GM10248 (cell line): ENCODE measurements at regions not wholly inside any gene's neighbourhood (a gene's known extent, or its start where the extent isn't known, plus 50 kb on each side); places are given as distances from the start of the nearest gene placed in this dataset.

Source experiments
- CTCF ChIA-PET: fragments of 300-600 bp; sonication (Branson Sonifier 250); formaldehyde crosslinking; extraction: SDS; loops from one replicate; lab custom pipeline; 2021; ENCODE audit warnings: antibody characterized with exemption; lab: Yijun Ruan, JAX
- POLR2A ChIA-PET: fragments of 350-650 bp; sonication (Branson Sonifier 250); formaldehyde crosslinking; extraction: SDS; loops from one replicate; lab custom pipeline; 2020; ENCODE audit warnings: antibody characterized with exemption; lab: Yijun Ruan, JAX
- DNase-seq: peaks from one replicate; pipeline ENCODE4 v3.0.0; 2012; ENCODE audit errors: extremely low spot score
- TF ChIP-seq, protein P1 (sequence below): IDR thresholded peaks from 2 replicates; pipeline ENCODE4 v1.5.1; 2012; ENCODE audit warnings: mild to moderate bottlenecking, low read depth; ENCODE audit errors: extremely low read depth, missing control alignments, control extremely low read depth

DNA sequence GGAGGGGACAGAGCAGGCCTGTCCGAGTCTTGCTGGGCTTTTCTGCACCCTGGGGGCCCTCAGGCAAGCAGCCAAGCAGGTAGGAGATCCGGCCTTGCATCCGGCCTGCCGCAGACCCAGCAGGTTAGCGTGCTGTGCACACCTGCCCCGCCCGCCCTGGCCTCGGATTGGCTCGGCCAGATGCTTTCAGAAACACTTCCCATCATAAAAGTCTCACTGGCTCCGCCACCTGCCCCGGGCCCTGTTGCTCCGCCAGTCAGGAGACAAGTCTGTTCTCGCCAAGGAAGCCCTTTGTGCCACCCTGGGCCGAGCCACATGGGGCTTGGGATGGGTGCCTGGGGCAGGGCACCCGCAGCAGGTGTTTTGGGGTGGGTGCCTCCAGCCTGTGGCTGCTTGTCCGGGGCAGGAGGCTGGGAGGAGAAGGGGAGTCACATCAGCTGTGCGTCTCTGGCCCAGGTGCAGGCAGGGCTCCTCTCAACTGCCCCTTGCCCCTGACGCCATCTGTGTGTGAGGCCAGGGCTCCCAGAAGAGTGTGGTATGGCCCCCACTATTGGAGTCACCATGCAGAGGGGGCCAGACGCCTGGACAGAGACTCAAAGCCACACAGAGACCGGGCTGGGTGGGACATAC is 228.2 kb upstream of the GSE1 start:
- DNase-seq, result no peak
- TF ChIP-seq, protein P1, sequence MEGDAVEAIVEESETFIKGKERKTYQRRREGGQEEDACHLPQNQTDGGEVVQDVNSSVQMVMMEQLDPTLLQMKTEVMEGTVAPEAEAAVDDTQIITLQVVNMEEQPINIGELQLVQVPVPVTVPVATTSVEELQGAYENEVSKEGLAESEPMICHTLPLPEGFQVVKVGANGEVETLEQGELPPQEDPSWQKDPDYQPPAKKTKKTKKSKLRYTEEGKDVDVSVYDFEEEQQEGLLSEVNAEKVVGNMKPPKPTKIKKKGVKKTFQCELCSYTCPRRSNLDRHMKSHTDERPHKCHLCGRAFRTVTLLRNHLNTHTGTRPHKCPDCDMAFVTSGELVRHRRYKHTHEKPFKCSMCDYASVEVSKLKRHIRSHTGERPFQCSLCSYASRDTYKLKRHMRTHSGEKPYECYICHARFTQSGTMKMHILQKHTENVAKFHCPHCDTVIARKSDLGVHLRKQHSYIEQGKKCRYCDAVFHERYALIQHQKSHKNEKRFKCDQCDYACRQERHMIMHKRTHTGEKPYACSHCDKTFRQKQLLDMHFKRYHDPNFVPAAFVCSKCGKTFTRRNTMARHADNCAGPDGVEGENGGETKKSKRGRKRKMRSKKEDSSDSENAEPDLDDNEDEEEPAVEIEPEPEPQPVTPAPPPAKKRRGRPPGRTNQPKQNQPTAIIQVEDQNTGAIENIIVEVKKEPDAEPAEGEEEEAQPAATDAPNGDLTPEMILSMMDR, result no peak
- POLR2A ChIA-PET, result no interaction called here
- CTCF ChIA-PET, result interaction anchor here (1.5 kb wide), 1 partner anchor 9 kb away, joined by 3 read pairs; no protein-coding TSS in a partner anchor

DNA sequence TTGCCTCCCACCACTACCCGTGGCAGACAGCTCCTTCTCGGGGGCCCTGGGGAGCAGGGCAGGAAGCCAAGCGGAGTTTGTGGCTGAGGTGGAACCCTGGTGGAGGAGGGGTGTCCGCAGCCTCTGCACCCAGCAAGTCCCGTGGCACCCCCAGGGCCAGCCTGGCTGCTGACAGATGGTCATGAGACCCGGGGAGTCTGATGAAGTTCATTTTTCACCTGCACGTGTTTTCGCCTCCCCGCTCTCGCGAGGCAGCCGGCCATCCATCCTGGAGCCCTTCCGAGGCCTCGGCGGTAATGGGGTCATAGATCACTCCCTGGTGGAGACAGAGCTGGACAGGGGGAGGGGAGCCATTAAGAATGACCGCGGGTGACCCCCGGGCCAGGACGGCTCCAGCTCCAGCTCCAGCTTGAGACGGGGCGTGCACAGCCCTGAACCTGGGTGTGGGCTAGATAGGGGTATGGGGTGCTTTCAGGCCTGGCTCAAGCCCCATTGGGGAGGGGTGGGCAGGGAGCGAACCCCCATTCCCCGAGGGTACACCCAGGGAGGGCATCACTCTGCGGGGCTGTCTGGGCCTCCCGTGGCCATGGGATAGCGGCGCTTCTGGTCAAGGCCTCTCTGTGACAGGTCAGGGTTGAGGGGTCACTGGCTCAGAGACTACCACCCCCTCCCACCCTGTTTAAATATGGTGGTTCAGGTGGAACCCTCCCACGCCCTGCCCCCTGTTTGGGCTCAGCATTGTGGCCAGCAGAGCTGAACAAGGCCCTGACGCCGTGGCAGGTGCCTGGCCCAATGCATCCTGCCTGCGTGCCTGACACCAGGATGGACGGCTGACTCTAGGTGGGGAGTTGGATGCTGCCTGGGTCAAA is 227.4 kb upstream of the GSE1 start:
- ChIA-PET CTCF (interaction anchor here (1.5 kb wide), 2 partner anchors 8 to 36 kb away, joined by 3 to 6 read pairs; no protein-coding TSS in a partner anchor), POLR2A (no interaction called here)
- DNase-seq, result no peak
- TF ChIP-seq, protein P1, result no peak

DNA sequence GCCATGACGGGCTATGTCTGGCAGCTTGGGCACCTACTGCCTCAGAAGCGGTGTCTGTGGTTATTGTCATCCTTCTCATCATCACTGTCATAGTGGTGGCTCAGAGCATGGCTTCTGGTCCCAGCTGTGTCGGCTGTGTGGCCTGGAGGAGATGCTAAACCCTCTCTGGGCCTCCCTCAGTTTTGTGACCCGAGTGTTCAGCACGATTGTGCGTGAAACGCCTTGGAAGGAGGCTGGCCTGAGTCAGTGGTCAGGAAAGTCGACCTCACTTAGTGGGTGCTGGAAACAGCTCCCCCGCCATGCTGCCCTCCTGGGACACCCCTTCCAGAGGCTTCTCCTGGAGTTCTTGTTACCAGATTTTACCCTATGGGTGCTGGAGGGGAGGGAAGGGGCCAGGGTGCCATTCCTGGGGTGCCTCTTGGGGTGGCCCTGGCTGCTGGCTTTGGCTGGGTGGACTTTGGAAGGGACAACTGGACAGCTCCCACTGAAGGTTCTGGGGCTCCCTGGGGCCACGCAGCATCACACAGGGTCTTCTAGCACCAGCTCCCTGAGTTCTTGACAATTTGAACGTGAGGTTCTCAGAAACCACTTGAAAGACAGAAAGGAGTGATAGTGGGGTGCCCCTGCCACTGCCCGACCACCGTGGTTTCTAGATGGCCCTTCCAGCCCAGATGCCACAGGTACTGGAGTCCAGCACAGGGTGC is 226.5 kb upstream of the GSE1 start:
- no peak for DNase-seq
- ChIA-PET CTCF (interaction anchor here (1.5 kb wide), 1 partner anchor 35 kb away, joined by 6 read pairs; no protein-coding TSS in a partner anchor), POLR2A (no interaction called here)
- TF ChIP-seq, protein P1, result no peak

DNA sequence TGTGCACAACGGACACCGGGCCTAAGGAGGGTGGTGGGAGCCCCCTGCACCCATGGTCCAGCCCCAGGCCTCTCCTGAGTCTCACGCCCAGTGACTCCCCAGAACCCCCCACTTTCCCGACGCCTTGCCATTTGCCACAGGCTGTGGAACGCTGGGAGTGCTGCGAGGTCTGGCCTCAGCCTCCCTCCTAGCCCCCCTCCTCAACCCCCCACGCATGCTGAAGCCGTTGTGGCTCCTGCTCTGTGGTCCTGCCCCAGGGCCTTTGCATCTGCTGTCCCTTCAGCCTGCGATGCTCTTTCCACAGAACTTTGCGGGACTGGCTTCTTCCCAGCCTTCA is 226.0 kb upstream of the GSE1 start:
- ChIA-PET POLR2A (no interaction called here), CTCF (interaction anchor here (1.5 kb wide), 1 partner anchor 34 kb away, joined by 6 read pairs; no protein-coding TSS in a partner anchor)
- no peak for DNase-seq
- TF ChIP-seq, protein P1, result no peak

DNA sequence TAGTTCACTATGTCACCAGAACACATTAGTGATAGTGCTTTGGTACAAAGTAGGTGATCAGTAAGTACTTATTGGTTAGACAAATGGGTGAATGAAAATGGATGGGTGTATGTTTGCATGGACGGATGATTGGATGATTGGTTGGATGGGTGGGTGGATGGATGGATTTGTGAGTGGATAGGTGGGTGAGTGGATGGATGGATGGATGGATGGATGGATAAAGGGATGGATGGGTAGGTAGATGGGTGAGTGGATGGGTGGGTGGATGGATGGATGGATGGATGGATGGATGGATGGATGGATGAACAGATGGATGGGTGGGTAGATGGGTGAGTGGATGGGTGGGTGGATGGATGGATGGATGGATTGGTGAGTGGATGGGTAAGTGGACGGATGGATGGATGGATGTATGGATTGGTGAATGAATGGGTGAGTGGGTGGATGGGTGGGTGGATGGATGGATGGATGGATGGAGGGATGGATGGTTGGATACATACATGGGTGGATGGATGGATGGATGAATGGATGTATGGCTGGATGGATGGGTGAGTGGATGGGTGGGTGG is 225.3 kb upstream of the GSE1 start:
- CTCF ChIA-PET, result no interaction called here
- TF ChIP-seq, protein P1, result no peak
- POLR2A ChIA-PET, result no interaction called here
- no peak for DNase-seq
